Vagina (tissue), 2 donors: ENCODE measurements at regions not wholly inside any gene's neighbourhood (a gene's known extent, or its start where the extent isn't known, plus 50 kb on each side); places are given as distances from the start of the nearest gene placed in this dataset.
"Not testable (repeated sequence)": the region's sequence is repeated elsewhere in the genome, so short reads cannot be mapped to it uniquely, and the experiment has no call there.

Experiments used
- DNase-seq, 2 donors: peaks; one replicate each; pipeline ENCODE4 v3.0.0-alpha.2; 2017; ENCODE audit errors: extremely low spot score in 2 of 2
- H3K27ac ChIP-seq: fragments of 200-600 bp; sonication (generic); one replicate; pipeline ENCODE4 v1.5.1; 2019
- H3K27me3 ChIP-seq: fragments of 200-600 bp; sonication (generic); one replicate; pipeline ENCODE4 v1.5.1; 2019
- H3K36me3 ChIP-seq, 2 donors: fragments of 200-600 bp; sonication (generic); one replicate each; pipeline ENCODE4 v1.5.1; 2017 to 2019
- H3K4me1 ChIP-seq: fragments of 200-600 bp; sonication (generic); one replicate; pipeline ENCODE4 v1.5.1; 2019
- H3K4me3 ChIP-seq, 2 donors: fragments of 200-600 bp; sonication (generic); 1 replicate in 1 of 2; 2 replicates in 1 of 2; pipeline ENCODE4 v1.5.1; 2016 to 2019
- H3K9me3 ChIP-seq: fragments of 200-600 bp; sonication (generic); one replicate; pipeline ENCODE4 v1.5.1; 2019
- CTCF ChIP-seq, 3 experiments: fragments of 450-650 bp in 2 of 3; fragments of 200-600 bp in 1 of 3; sonication (generic) in 1 of 3; IDR thresholded peaks; one replicate each; pipeline ENCODE4 v1.5.1; 2017 to 2019; ENCODE audit warnings: antibody characterized with exemption in 3 of 3, mild to moderate bottlenecking in 2 of 3, moderate library complexity in 2 of 3
- POLR2A ChIP-seq, 2 donors: fragments of 450-650 bp; IDR thresholded peaks; one replicate each; pipeline ENCODE4 v1.6.1; 2017; ENCODE audit warnings: antibody characterized with exemption in 2 of 2, mild to moderate bottlenecking in 2 of 2, moderate library complexity in 2 of 2
- POLR2AphosphoS5 ChIP-seq, 2 donors: sonication (generic); formaldehyde crosslinking; IDR thresholded peaks; one replicate each; pipeline ENCODE4 v1.9.0; 2017; ENCODE audit warnings: antibody characterized with exemption in 2 of 2, mild to moderate bottlenecking in 2 of 2, low read depth in 1 of 2; ENCODE audit not compliant: insufficient read depth in 1 of 2
- intact Hi-C: fragments of 100-400 bp; cut with DNase I; formaldehyde crosslinking; loops from one replicate; pipeline ENCODE4 v1.15.1; 2023

GRCh38 chr5:124913329-124913653, 166.9 kb upstream of the ZNF608 start:
- Histone ChIP-seq H3K36me3 (no peaks in the 10 kb centered on the region), H3K4me3 (no peak overlapping the region), H3K27me3 (no peaks in the 10 kb centered on the region), H3K4me1 (peaks cover 7% of the 10 kb centered on the region), H3K9me3 (no peaks in the 10 kb centered on the region), H3K27ac (no peak overlapping the region)
- DNase-seq, result no peak
- TF ChIP-seq CTCF (IDR thresholded peaks at IDR 0.05) (no peak), POLR2AphosphoS5 (IDR thresholded peaks at IDR 0.05; ENCODE audit: insufficient read depth in 1 of 2, low read depth in 1 of 2) (no peak), POLR2A (IDR thresholded peaks at IDR 0.05) (no peak)
- intact Hi-C loops, result no loop called here

GRCh38 chr5:124916313-124916712, 169.9 kb upstream of the ZNF608 start:
- intact Hi-C loops, H3K27ac ChIP-seq, H3K36me3 ChIP-seq, H3K4me1 ChIP-seq, H3K27me3 ChIP-seq, H3K9me3 ChIP-seq, H3K4me3 ChIP-seq, DNase-seq: not testable (repeated sequence)

- intact Hi-C loops, result no loop called here
- no peak overlapping the region for H3K4me3 ChIP-seq
Observed at GRCh38 chr5:124918618-124919017, 172.2 kb upstream of the ZNF608 start.

GRCh38 chr5:124919076-124919475, 172.6 kb upstream of the ZNF608 start:
- H3K4me3 ChIP-seq, result no peak overlapping the region
- no peaks in the 10 kb centered on the region for H3K36me3 ChIP-seq
- no peak for TF ChIP-seq POLR2AphosphoS5 (IDR thresholded peaks at IDR 0.05; ENCODE audit: insufficient read depth in 1 of 2, low read depth in 1 of 2)
- TF ChIP-seq POLR2A (IDR thresholded peaks at IDR 0.05), result no peak
- TF ChIP-seq CTCF (IDR thresholded peaks at IDR 0.05), result no peak
- H3K4me1 ChIP-seq, result peaks cover 14% of the 10 kb centered on the region
- no peak overlapping the region for H3K27ac ChIP-seq
- intact Hi-C loops, result no loop called here
- DNase-seq, result no peak
- H3K9me3 ChIP-seq, result no peaks in the 10 kb centered on the region
- H3K27me3 ChIP-seq, result no peaks in the 10 kb centered on the region

More at GRCh38 chr5:124918618-124919017, 172.2 kb upstream of the ZNF608 start:
- DNase-seq, result no peak
- H3K36me3 ChIP-seq, result no peaks in the 10 kb centered on the region
- no peaks in the 10 kb centered on the region for H3K9me3 ChIP-seq
- H3K4me1 ChIP-seq, result peaks cover 14% of the 10 kb centered on the region
- no peaks in the 10 kb centered on the region for H3K27me3 ChIP-seq
- no peak for TF ChIP-seq POLR2A (IDR thresholded peaks at IDR 0.05)
- no peak for TF ChIP-seq POLR2AphosphoS5 (IDR thresholded peaks at IDR 0.05; ENCODE audit: insufficient read depth in 1 of 2, low read depth in 1 of 2)
- TF ChIP-seq CTCF (IDR thresholded peaks at IDR 0.05), result no peak
- no peak overlapping the region for H3K27ac ChIP-seq

- Histone ChIP-seq H3K4me1 (peaks cover 14% of the 10 kb centered on the region), H3K27ac (no peak overlapping the region), H3K36me3 (no peaks in the 10 kb centered on the region), H3K4me3 (no peak overlapping the region), H3K9me3 (no peaks in the 10 kb centered on the region), H3K27me3 (no peaks in the 10 kb centered on the region)
- intact Hi-C loops, result no loop called here
- TF ChIP-seq CTCF (IDR thresholded peaks at IDR 0.05) (no peak), POLR2A (IDR thresholded peaks at IDR 0.05) (no peak), POLR2AphosphoS5 (IDR thresholded peaks at IDR 0.05; ENCODE audit: insufficient read depth in 1 of 2, low read depth in 1 of 2) (no peak)
- no peak for DNase-seq
Observed at GRCh38 chr5:124919747-124920525, 173.5 kb upstream of the ZNF608 start.
